K562 (cell line): ENCODE measurements at regions not wholly inside any gene's neighbourhood (a gene's known extent, or its start where the extent isn't known, plus 50 kb on each side); places are given as distances from the start of the nearest gene placed in this dataset.

Experiments
- ATAC-seq: fragments of 200-7000 bp; cut with Tn5 transposase; 3 replicates; pipeline ENCODE4 v1.9.1; 2020; ENCODE audit warnings: moderate library complexity
- BruUV-seq: library from RNA; stranded (reverse); fragments of 400-500 nt; replicated peaks from 2 replicates; lab custom pipeline; 2021; lab: Mats Ljungman, UMichigan
- CTCF ChIA-PET: fragments of 300-600 bp; formaldehyde crosslinking; extraction: SDS; loops from one replicate; lab custom pipeline; 2021; ENCODE audit warnings: low intra/inter-chr PET ratio; lab: Yijun Ruan, JAX
- POLR2A ChIA-PET: fragments of 300-600, 350-650 bp; sonication (Branson Sonifier 250); formaldehyde crosslinking; extraction: SDS; loops from one replicate; lab custom pipeline; 2021; ENCODE audit warnings: antibody characterized with exemption, inconsistent platforms; lab: Yijun Ruan, JAX
- DNase-seq, 4 experiments: peaks; one replicate each; pipeline versions ENCODE4 v3.0.0 to v3.0.0-alpha.2; 2011 to 2018; ENCODE audit warnings: low spot score in 3 of 4, mixed read lengths in 3 of 4; ENCODE audit errors: extremely low read depth in 1 of 4
- FAIRE-seq: peaks from 2 replicates; lab custom pipeline; 2011; peaks lifted over from hg19 to GRCh38; lab: Jason Lieb, UNC
- H2AFZ ChIP-seq: 2 replicates; pipeline ENCODE4 v1.6.0; 2011; ENCODE audit warnings: low read depth, low read length, control low read depth, inconsistent platforms
- H3K27ac ChIP-seq: fragments of 200-600 bp; 3 replicates; pipeline ENCODE4 v1.8.0; 2011; ENCODE audit warnings: low read depth, mild to moderate bottlenecking, control low read depth, inconsistent platforms, low read length, moderate library complexity, mixed read lengths; ENCODE audit errors: extremely low read depth
- H3K27me3 ChIP-seq, 2 experiments: fragments of 300-600 bp in 1 of 2; 2 replicates in 1 of 2; 3 replicates in 1 of 2; pipeline versions ENCODE4 v1.6.0 to v1.8.0; 2011; ENCODE audit warnings: inconsistent platforms in 2 of 2, low read length in 2 of 2, mild to moderate bottlenecking in 1 of 2, mixed read lengths in 1 of 2, moderate library complexity in 1 of 2; ENCODE audit not compliant: control insufficient read depth in 2 of 2, insufficient read depth in 2 of 2
- H3K36me3 ChIP-seq: fragments of 300-600 bp; 3 replicates; pipeline ENCODE4 v1.8.0; 2011; ENCODE audit warnings: mild to moderate bottlenecking, low read length, inconsistent platforms; ENCODE audit not compliant: control insufficient read depth, insufficient read depth
- H3K4me1 ChIP-seq, 2 experiments: fragments of 200-600 bp in 1 of 2; replicated peaks in 1 of 2; 2 replicates in 1 of 2; 3 replicates in 1 of 2; pipeline versions ENCODE4 v1.5.1 to v1.8.0; 2011; ENCODE audit warnings: inconsistent platforms in 2 of 2, low read length in 2 of 2, mild to moderate bottlenecking in 1 of 2, mixed read lengths in 1 of 2, moderate library complexity in 1 of 2; ENCODE audit not compliant: control insufficient read depth in 2 of 2, insufficient read depth in 2 of 2
- H3K4me2 ChIP-seq: 2 replicates; pipeline ENCODE4 v1.6.1; 2011; ENCODE audit warnings: low read length, control low read depth, inconsistent platforms, mixed read lengths; ENCODE audit not compliant: insufficient read depth
- H3K4me3 ChIP-seq: fragments of 200-600 bp; sonication (generic), shearing (Covaris generic); 2 replicates; pipeline ENCODE4 v1.5.1; 2016; ENCODE audit warnings: control low read depth, inconsistent platforms
- H3K79me2 ChIP-seq: fragments of 200-600 bp; 3 replicates; pipeline ENCODE4 v1.8.0; 2011; ENCODE audit warnings: low read length, inconsistent platforms; ENCODE audit not compliant: control insufficient read depth, insufficient read depth
- H3K9ac ChIP-seq, 2 experiments: 2 replicates each; pipeline versions ENCODE4 v1.6.0 to v1.6.1; 2011; ENCODE audit warnings: low read depth in 2 of 2, low read length in 2 of 2, control low read depth in 1 of 2, inconsistent platforms in 1 of 2, mild to moderate bottlenecking in 1 of 2, mixed read lengths in 1 of 2; ENCODE audit not compliant: insufficient read depth in 1 of 2
- H3K9me1 ChIP-seq: one replicate; pipeline ENCODE4 v1.6.0; 2011; ENCODE audit warnings: inconsistent platforms, mild to moderate bottlenecking, low read length, moderate library complexity; ENCODE audit not compliant: control insufficient read depth, insufficient read depth
- H3K9me3 ChIP-seq: replicated peaks from 2 replicates; pipeline ENCODE4 v1.5.1; 2011; ENCODE audit warnings: low read depth, low read length, inconsistent platforms; ENCODE audit not compliant: control insufficient read depth, insufficient read depth
- H4K20me1 ChIP-seq: replicated peaks from 2 replicates; pipeline ENCODE4 v1.6.1; 2011; ENCODE audit warnings: low read length, inconsistent platforms, mixed read lengths; ENCODE audit not compliant: control insufficient read depth, insufficient read depth
- MEF2D ChIP-seq: conservative IDR thresholded peaks from 2 replicates; pipeline ENCODE4 v1.6.1; 2016; ENCODE audit warnings: low read depth, missing genetic modification characterization, missing compliant biosample characterization
- NEUROD1 ChIP-seq: fragments of 150-350 bp; IDR thresholded peaks from 2 replicates; pipeline ENCODE4 v1.6.1; 2014; ENCODE audit warnings: borderline replicate concordance, low read length, low read depth; ENCODE audit not compliant: partially characterized antibody
- NFIX ChIP-seq: fragments of 250-450 bp; sonication (Bioruptor Pico); IDR thresholded peaks from 2 replicates; pipeline ENCODE4 v1.4.0; 2020; ENCODE audit warnings: low read depth, mild to moderate bottlenecking, moderate library complexity
- PRPF4 ChIP-seq: fragments of 200-400 bp; formaldehyde crosslinking; IDR thresholded peaks from one replicate; pipeline ENCODE4 v1.6.1; 2017; ENCODE audit warnings: low read length, low read depth, mild to moderate bottlenecking; ENCODE audit not compliant: insufficient read depth, poor library complexity, severe bottlenecking
- ZNF589 ChIP-seq: fragments of 200-800 bp; sonication (Bioruptor generic); IDR thresholded peaks from 2 replicates; pipeline ENCODE4 v1.6.1; 2016; ENCODE audit warnings: low read depth, missing genetic modification characterization, missing compliant biosample characterization
- WGBS: fragments of 100-300 bp; shearing (Covaris generic); methylation state at CpG from one replicate; pipeline ENCODE4 v1.1.6; 2016; ENCODE audit warnings: low coverage, mixed read lengths; ENCODE audit not compliant: insufficient coverage; ENCODE audit errors: missing lambda C conversion rate; 5-methylcytosine and 5-hydroxymethylcytosine counted together
- in situ Hi-C: fragments of 300-500 bp; cut with MboI; formaldehyde crosslinking; loops from 4 replicates; pipeline ENCODE4 v1.15.0; 2018; ENCODE audit warnings: inconsistent platforms, mixed read lengths
- intact Hi-C: fragments of 100-400 bp; cut with micrococcal nuclease; formaldehyde crosslinking; loops from 2 replicates; pipeline ENCODE4 v1.14.2; 2022
- TF ChIP-seq, protein P1 (sequence below): sonication (generic); formaldehyde crosslinking; IDR thresholded peaks from 2 replicates; pipeline ENCODE4 v1.8.0; 2022; ENCODE audit warnings: missing genetic modification reagents, mild to moderate bottlenecking, borderline replicate concordance
- TF ChIP-seq, protein P2 (sequence below): fragments of 450-650 bp; IDR thresholded peaks from 2 replicates; pipeline ENCODE4 v1.6.1; 2016; ENCODE audit warnings: mild to moderate bottlenecking, moderate library complexity

DNA sequence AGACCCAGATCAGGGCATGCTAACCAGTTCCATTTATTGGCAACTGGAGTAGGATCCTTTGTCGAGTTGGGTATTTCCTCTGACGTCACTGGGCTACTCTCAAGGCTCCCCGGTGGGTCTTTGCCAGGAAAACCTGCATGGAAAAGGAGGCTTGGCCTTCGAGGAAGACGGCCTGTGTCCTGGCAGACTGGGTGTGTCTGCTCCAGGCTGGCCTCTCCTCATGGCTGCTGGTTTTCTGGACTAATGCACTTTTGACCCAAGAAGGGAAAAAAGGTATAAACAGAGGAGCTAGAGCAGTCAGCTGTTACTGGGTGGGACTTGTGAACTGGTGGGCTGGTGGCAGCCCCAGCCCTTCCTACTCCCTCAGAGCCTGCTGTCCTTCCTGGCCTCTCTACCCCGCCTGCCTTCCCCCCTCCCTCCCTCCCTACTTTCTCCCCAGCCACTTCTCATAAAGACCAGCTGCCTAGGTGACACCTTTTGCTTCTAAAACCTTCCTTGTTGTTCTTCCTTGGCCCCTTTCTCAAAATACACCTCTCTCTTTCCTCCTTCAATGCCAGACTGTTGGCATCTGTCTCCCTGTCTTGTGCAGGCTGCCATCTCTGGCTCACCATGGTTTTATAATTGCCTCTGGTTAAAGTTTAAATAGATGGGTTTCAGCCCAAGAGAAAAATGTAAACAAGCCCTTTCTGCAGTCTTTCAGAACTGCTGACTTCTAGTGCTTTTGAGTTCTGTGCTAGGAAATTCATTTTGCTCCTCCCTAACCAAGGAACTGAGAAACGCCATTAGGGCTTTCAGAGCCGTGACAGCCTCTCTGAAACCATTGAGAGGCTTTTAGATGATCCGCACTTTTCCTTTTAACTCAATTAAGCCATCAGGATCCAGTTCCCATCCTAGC, 101.8 kb upstream of the MKLN1 start:
- no TSS peak for BruUV-seq
- intact Hi-C loops = loop anchor here (10.0 kb wide), 1 partner anchor 199 kb away; no protein-coding TSS in a partner anchor
- DNase-seq (no peak), ATAC-seq (peak; percentile 28), FAIRE-seq (no peak)
- H3K79me2 ChIP-seq = no peaks in the 10 kb centered on the region
- 10% methylated on average over 8 of the region's 9 CpGs for WGBS
- H3K36me3 ChIP-seq = no peaks in the 10 kb centered on the region
- ChIA-PET POLR2A (interaction anchor here (0.6 to 0.7 kb wide), 2 partner anchors 37 to 130 kb away, joined by 3 read pairs; no protein-coding TSS in a partner anchor), CTCF (no interaction called here)
- H3K9me1 ChIP-seq = no peaks in the 10 kb centered on the region
- H3K9ac ChIP-seq = no peak overlapping the region
- H3K27ac ChIP-seq = no peak overlapping the region
- no peak overlapping the region for H3K4me2 ChIP-seq
- in situ Hi-C loops = no loop called here
- H3K4me1 ChIP-seq = peaks cover 0 to 6% of the 10 kb centered on the region in 2 experiments; a peak in 2 of 5 replicates
- H2AFZ ChIP-seq = peak overlapping the region; percentile 52
- H4K20me1 ChIP-seq = no peaks in the 10 kb centered on the region
- H3K27me3 ChIP-seq = peaks cover 7 to 12% of the 10 kb centered on the region in 2 experiments
- H3K4me3 ChIP-seq = no peak overlapping the region
- no peaks in the 10 kb centered on the region for H3K9me3 ChIP-seq
- TF ChIP-seq MEF2D (tag) (no peak), ZNF589 (CRISPR knock-in tag) (peak; percentile 56; the same call in 1 of the 2 replicates), NEUROD1 (no peak), NFIX (CRISPR knock-in tag) (no peak), PRPF4 (no peak)
- TF ChIP-seq, protein P1, sequence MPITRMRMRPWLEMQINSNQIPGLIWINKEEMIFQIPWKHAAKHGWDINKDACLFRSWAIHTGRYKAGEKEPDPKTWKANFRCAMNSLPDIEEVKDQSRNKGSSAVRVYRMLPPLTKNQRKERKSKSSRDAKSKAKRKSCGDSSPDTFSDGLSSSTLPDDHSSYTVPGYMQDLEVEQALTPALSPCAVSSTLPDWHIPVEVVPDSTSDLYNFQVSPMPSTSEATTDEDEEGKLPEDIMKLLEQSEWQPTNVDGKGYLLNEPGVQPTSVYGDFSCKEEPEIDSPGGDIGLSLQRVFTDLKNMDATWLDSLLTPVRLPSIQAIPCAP (CRISPR knock-in tag) = no peak
- TF ChIP-seq, protein P2, sequence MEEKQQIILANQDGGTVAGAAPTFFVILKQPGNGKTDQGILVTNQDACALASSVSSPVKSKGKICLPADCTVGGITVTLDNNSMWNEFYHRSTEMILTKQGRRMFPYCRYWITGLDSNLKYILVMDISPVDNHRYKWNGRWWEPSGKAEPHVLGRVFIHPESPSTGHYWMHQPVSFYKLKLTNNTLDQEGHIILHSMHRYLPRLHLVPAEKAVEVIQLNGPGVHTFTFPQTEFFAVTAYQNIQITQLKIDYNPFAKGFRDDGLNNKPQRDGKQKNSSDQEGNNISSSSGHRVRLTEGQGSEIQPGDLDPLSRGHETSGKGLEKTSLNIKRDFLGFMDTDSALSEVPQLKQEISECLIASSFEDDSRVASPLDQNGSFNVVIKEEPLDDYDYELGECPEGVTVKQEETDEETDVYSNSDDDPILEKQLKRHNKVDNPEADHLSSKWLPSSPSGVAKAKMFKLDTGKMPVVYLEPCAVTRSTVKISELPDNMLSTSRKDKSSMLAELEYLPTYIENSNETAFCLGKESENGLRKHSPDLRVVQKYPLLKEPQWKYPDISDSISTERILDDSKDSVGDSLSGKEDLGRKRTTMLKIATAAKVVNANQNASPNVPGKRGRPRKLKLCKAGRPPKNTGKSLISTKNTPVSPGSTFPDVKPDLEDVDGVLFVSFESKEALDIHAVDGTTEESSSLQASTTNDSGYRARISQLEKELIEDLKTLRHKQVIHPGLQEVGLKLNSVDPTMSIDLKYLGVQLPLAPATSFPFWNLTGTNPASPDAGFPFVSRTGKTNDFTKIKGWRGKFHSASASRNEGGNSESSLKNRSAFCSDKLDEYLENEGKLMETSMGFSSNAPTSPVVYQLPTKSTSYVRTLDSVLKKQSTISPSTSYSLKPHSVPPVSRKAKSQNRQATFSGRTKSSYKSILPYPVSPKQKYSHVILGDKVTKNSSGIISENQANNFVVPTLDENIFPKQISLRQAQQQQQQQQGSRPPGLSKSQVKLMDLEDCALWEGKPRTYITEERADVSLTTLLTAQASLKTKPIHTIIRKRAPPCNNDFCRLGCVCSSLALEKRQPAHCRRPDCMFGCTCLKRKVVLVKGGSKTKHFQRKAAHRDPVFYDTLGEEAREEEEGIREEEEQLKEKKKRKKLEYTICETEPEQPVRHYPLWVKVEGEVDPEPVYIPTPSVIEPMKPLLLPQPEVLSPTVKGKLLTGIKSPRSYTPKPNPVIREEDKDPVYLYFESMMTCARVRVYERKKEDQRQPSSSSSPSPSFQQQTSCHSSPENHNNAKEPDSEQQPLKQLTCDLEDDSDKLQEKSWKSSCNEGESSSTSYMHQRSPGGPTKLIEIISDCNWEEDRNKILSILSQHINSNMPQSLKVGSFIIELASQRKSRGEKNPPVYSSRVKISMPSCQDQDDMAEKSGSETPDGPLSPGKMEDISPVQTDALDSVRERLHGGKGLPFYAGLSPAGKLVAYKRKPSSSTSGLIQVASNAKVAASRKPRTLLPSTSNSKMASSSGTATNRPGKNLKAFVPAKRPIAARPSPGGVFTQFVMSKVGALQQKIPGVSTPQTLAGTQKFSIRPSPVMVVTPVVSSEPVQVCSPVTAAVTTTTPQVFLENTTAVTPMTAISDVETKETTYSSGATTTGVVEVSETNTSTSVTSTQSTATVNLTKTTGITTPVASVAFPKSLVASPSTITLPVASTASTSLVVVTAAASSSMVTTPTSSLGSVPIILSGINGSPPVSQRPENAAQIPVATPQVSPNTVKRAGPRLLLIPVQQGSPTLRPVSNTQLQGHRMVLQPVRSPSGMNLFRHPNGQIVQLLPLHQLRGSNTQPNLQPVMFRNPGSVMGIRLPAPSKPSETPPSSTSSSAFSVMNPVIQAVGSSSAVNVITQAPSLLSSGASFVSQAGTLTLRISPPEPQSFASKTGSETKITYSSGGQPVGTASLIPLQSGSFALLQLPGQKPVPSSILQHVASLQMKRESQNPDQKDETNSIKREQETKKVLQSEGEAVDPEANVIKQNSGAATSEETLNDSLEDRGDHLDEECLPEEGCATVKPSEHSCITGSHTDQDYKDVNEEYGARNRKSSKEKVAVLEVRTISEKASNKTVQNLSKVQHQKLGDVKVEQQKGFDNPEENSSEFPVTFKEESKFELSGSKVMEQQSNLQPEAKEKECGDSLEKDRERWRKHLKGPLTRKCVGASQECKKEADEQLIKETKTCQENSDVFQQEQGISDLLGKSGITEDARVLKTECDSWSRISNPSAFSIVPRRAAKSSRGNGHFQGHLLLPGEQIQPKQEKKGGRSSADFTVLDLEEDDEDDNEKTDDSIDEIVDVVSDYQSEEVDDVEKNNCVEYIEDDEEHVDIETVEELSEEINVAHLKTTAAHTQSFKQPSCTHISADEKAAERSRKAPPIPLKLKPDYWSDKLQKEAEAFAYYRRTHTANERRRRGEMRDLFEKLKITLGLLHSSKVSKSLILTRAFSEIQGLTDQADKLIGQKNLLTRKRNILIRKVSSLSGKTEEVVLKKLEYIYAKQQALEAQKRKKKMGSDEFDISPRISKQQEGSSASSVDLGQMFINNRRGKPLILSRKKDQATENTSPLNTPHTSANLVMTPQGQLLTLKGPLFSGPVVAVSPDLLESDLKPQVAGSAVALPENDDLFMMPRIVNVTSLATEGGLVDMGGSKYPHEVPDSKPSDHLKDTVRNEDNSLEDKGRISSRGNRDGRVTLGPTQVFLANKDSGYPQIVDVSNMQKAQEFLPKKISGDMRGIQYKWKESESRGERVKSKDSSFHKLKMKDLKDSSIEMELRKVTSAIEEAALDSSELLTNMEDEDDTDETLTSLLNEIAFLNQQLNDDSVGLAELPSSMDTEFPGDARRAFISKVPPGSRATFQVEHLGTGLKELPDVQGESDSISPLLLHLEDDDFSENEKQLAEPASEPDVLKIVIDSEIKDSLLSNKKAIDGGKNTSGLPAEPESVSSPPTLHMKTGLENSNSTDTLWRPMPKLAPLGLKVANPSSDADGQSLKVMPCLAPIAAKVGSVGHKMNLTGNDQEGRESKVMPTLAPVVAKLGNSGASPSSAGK = no peak
